ENCODE measurements at regions not wholly inside any gene's neighbourhood (a gene's known extent, or its start where the extent isn't known, plus 50 kb on each side); places are given as distances from the start of the nearest gene placed in this dataset.
"Not testable (repeated sequence)": the region's sequence is repeated elsewhere in the genome, so short reads cannot be mapped to it uniquely, and the experiment has no call there.

DNA sequence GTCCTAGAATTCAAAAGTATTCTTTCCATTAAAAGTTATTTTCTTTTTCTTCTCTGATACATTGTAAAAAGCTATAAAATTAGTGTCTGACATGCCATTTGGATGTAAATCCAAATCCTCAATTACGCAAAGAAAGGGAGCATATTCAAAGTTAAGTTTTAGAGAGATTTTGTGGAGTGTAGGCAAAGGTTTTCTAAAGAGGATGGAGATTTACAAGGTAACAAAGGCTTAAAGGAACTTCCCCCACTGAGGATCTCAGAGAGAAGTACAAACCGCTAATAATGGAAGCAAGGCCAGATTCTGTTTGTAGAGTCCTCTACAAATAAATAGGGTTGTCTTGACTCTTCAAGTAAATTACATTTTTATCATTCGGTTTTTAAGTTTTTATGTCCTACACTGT lies 91.0 kb upstream of the MAPK10 start:
- TF ChIP-seq, protein P1, sequence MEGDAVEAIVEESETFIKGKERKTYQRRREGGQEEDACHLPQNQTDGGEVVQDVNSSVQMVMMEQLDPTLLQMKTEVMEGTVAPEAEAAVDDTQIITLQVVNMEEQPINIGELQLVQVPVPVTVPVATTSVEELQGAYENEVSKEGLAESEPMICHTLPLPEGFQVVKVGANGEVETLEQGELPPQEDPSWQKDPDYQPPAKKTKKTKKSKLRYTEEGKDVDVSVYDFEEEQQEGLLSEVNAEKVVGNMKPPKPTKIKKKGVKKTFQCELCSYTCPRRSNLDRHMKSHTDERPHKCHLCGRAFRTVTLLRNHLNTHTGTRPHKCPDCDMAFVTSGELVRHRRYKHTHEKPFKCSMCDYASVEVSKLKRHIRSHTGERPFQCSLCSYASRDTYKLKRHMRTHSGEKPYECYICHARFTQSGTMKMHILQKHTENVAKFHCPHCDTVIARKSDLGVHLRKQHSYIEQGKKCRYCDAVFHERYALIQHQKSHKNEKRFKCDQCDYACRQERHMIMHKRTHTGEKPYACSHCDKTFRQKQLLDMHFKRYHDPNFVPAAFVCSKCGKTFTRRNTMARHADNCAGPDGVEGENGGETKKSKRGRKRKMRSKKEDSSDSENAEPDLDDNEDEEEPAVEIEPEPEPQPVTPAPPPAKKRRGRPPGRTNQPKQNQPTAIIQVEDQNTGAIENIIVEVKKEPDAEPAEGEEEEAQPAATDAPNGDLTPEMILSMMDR (conservative IDR thresholded peaks at IDR 0.05; ENCODE audit: low read depth, low read length) = no peak
- no peak overlapping the region for H3K4me3 ChIP-seq (ENCODE audit: low read depth, low read length)
- DNase-seq (ENCODE audit: low read depth) = no peak

DNA sequence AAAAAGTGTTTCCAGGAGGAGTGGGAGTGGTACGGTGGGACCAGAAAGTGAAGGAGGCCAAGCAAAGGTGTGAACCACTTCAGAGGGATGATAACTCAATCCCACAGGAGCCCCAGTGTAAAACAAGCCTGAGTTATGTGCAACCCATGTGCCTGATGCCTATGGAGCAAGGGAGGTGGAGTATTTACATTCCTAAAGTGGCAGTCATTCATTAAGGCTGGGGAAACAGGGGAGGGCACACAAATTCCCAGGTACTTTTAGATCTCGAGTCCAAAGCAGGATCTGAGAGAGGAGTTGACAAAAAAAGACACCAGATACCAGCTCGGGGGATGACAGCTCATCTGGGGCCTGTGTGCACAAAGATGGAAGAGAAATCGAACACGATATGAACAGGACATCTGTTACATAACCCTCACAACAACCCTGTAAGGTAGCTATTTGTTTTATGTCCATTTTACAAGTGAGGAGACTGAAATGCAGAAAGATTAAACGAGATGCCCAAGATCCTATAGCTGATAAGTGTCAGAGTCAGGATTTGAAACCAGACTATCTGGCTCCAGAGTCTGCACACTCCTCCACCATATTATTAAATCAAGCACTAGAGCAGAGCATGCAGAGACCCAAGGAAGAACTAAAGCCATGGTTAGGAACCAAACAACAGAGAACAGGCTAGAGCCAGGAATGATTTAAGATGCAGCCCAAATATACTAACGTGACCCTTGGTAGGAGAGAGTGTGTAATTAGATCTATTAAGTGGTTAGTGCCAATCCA lies 91.9 kb upstream of the MAPK10 start:
- H3K4me3 ChIP-seq (ENCODE audit: low read depth, low read length) = peak overlapping the region; percentile 46
- no peak for DNase-seq (ENCODE audit: low read depth)
- TF ChIP-seq, protein P1 (conservative IDR thresholded peaks at IDR 0.05; ENCODE audit: low read depth, low read length) = no peak

DNA sequence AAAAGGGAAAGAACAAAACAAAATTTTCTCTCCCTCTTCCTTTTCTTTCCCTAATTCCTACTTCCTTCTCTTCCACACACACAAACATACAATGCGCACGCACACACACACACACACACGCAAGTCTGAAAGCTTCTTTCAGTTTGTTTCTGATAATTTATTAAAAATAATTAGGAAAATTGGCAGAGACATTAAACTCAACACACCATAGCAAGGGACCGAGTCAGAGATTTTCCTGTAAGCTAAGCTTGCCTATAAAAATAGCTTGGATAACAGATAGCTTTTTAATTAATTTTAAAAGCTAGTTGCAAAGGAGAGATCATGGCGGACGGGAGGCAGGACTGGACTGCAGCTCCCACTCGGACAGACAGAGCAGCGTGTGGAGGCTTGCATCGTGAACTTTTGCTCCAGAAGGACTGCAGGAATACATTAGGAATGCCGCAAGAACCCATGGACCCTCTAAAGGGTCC lies 92.6 kb upstream of the MAPK10 start:
- TF ChIP-seq, protein P1 (conservative IDR thresholded peaks at IDR 0.05; ENCODE audit: low read depth, low read length) = no peak
- peak; percentile 22 for DNase-seq (ENCODE audit: low read depth)
- peak overlapping the region; percentile 46 for H3K4me3 ChIP-seq (ENCODE audit: low read depth, low read length)

DNA sequence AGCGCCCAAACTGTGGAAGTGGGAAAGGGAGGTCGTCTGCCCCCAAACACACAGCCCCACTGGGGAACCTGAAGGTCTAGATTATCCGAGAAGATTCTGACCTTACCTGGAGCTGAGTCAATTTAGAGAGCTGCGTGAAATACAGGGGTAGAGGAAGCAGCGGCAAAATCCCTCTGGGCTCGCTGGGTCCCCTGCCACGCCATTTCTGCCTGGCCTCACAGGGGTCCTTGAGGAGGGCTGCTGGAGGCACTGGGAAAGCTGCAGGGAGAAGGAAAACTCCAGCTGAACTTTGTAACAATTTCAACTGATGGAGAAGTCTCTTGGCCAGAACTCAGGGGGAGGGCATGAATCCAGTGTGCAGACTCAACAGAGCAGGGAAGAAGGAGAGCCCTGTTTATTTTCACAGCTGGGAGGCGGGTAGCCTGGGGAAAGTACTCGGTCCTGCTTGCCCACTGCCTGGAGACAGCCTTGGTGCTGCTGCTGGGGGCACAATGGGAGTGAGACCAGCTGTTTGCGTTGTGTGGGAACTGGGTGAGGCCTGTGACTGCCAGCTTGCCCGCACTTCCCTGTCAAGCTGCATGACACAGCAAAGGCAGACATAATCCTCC lies 93.2 kb upstream of the MAPK10 start:
- H3K4me3 ChIP-seq (ENCODE audit: low read depth, low read length) = peak overlapping the region; percentile 46
- TF ChIP-seq, protein P1 (conservative IDR thresholded peaks at IDR 0.05; ENCODE audit: low read depth, low read length) = no peak
- DNase-seq (ENCODE audit: low read depth) = no peak

DNA sequence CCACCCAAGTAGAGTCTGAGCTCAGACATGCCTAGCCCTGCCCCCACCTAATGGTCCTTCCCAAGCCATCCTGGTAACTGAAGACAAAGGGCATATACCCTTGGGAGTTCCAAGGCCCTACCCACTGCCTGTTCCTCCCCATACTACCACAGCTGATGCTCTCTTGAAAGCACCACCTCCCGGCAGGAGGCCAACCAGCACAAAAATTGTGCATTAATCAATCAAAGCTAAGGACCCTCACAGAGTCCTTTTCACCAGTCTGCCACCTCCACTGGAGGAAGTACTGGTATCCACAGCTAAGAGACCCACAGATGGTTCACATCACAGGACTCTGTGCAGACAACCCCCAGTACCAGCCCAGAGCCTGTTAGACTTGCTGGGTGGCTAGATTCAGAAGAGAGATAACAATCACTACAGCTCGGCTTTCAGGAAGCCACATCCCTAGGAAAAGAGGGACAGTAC lies 93.8 kb upstream of the MAPK10 start:
- not testable (repeated sequence) for H3K4me3 ChIP-seq (ENCODE audit: low read depth, low read length); DNase-seq (ENCODE audit: low read depth)

DNA sequence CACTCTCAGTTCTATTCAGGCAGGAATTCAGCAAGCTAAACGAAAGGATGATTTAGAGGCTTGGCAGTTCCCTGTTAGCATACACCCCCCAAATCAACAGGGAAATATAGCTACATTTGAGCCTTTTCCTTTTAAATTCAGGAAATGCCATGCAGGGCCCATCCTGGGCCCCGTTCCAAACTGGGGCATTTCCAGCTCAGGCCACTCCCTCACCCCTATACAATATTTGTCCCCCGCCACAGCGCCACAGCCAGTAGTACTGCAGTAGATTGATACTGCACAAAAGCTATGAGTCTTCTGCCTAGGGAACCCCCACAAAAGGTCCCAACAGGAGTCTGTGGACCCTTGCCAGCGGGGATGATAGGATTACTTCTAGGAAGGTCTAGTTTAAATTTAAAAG lies 102.0 kb upstream of the MAPK10 start:
- no peak for DNase-seq (ENCODE audit: low read depth)
- no peak overlapping the region for H3K4me3 ChIP-seq (ENCODE audit: low read depth, low read length)
- TF ChIP-seq, protein P1 (conservative IDR thresholded peaks at IDR 0.05; ENCODE audit: low read depth, low read length) = no peak

DNA sequence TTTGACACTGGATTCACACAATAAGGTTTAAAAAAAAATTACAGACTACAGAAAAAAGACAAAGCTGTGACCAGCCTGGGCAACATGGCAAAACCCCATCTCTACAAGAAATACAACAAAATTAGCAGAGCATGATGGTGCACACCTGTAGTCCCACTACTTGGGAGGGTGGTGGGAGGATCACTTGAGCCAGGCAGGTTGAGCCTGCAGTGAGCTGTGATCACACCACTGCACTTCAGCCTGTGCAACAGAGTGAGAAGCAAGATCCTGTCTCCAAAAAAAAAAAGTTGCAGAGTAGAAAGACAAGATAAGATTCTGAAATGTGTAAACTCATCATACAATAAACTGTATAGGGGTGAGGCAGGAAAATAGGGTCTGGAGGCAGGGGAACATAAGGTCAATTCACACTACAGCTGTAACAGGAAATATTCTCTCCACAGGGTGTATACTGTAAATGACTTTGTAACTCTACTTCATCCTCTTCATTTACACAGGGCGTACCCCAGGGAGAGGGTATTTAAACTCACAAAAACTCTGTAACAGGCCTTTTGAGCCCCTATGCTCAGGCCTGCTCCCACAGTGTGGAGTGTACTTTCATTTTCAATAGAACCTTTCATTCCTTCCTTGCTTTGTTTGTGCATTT lies 112.6 kb upstream of the MAPK10 start:
- DNase-seq (ENCODE audit: low read depth) = no peak
- H3K4me3 ChIP-seq (ENCODE audit: low read depth, low read length) = no peak overlapping the region
- TF ChIP-seq, protein P1 (conservative IDR thresholded peaks at IDR 0.05; ENCODE audit: low read depth, low read length) = no peak

DNA sequence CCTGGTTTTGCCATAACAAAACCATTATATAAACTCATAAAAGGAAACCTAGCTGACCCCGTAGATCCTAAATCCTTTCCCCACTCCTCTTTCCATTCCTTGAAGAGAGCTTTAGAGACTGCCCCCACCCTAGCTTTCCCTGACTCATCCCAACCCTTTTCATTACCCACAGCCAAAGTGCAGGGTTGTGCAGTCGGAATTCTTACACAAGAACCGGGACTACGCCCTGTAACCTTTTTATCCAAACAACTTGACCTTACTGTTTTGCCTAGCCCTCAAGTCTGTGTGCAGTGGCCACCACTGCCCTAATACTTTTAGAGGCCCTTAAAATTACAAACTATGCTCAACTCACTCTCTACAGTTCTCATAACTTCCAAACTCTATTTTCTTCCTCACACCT lies 116.0 kb upstream of the PTPN13 start:
- DNase-seq (ENCODE audit: low read depth); H3K4me3 ChIP-seq (ENCODE audit: low read depth, low read length): not testable (repeated sequence)
